ENCODE measurements at regions not wholly inside any gene's neighbourhood (a gene's known extent, or its start where the extent isn't known, plus 50 kb on each side); places are given as distances from the start of the nearest gene placed in this dataset.

GRCh38 chr13:80161219-80161618, 179.7 kb downstream of the SPRY2 start:
- TF ChIP-seq POLR2A (IDR thresholded peaks at IDR 0.05) = no peak
- TF ChIP-seq, protein P1, sequence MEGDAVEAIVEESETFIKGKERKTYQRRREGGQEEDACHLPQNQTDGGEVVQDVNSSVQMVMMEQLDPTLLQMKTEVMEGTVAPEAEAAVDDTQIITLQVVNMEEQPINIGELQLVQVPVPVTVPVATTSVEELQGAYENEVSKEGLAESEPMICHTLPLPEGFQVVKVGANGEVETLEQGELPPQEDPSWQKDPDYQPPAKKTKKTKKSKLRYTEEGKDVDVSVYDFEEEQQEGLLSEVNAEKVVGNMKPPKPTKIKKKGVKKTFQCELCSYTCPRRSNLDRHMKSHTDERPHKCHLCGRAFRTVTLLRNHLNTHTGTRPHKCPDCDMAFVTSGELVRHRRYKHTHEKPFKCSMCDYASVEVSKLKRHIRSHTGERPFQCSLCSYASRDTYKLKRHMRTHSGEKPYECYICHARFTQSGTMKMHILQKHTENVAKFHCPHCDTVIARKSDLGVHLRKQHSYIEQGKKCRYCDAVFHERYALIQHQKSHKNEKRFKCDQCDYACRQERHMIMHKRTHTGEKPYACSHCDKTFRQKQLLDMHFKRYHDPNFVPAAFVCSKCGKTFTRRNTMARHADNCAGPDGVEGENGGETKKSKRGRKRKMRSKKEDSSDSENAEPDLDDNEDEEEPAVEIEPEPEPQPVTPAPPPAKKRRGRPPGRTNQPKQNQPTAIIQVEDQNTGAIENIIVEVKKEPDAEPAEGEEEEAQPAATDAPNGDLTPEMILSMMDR (IDR thresholded peaks at IDR 0.05) = no peak
